Left lung (tissue), 4 donors: ENCODE measurements at regions not wholly inside any gene's neighbourhood (a gene's known extent, or its start where the extent isn't known, plus 50 kb on each side); places are given as distances from the start of the nearest gene placed in this dataset.
"Not testable (repeated sequence)": the region's sequence is repeated elsewhere in the genome, so short reads cannot be mapped to it uniquely, and the experiment has no call there.

ENCODE experiments used
- ATAC-seq: fragments of 200-7000 bp; cut with Tn5 transposase; one replicate; pipeline ENCODE4 v1.9.1; 2020; ENCODE audit warnings: moderate library complexity
- DNase-seq, 4 donors: peaks; one replicate each; pipeline ENCODE4 v3.0.0-alpha.2; 2013 to 2020
- H3K27ac ChIP-seq, 2 donors: fragments of 200-600 bp; sonication (generic) in 1 of 2; one replicate each; pipeline versions ENCODE4 v1.5.0 to v1.8.0; 2020 to 2021
- H3K27me3 ChIP-seq, 2 donors: fragments of 200-600 bp; sonication (generic) in 1 of 2; one replicate each; pipeline versions ENCODE4 v1.5.0 to v1.8.0; 2020 to 2021
- H3K36me3 ChIP-seq, 2 donors: fragments of 200-600 bp; sonication (generic) in 1 of 2; one replicate each; pipeline versions ENCODE4 v1.5.0 to v1.8.0; 2020 to 2021
- H3K4me1 ChIP-seq, 2 donors: fragments of 200-600 bp; one replicate each; pipeline ENCODE4 v1.8.0; 2021
- H3K4me3 ChIP-seq, 2 donors: fragments of 200-600 bp; sonication (generic) in 1 of 2; one replicate each; pipeline versions ENCODE4 v1.5.0 to v1.8.0; 2020 to 2021; ENCODE audit warnings: mild to moderate bottlenecking in 1 of 2
- H3K9me3 ChIP-seq, 2 donors: fragments of 200-600 bp; sonication (generic) in 1 of 2; one replicate each; pipeline versions ENCODE4 v1.5.0 to v1.8.0; 2020 to 2021
- CTCF ChIP-seq, 2 donors: fragments of 200-600 bp; sonication (generic) in 1 of 2; IDR thresholded peaks; one replicate each; pipeline versions ENCODE4 v1.5.0 to v1.8.0; 2021; ENCODE audit warnings: antibody characterized with exemption in 2 of 2
- intact Hi-C, 2 donors: fragments of 100-400 bp; cut with DNase I; formaldehyde crosslinking; loops; one replicate each; pipeline versions ENCODE4 v1.11.2 to v1.14.2; 2022
- donor health status: DM: no; HTN: yes; CAD: no.
- donor health status: DM: no; HTN: no; CAD: no.

- intact Hi-C loops: no loop called here
- H3K27me3 ChIP-seq: no peaks in the 10 kb centered on the region
- no peaks in the 10 kb centered on the region for H3K9me3 ChIP-seq
- H3K27ac ChIP-seq: no peak overlapping the region
- ATAC-seq (no peak), DNase-seq (peak in 1 of 4 donors; percentile 22)
- no peak overlapping the region for H3K4me3 ChIP-seq
- H3K36me3 ChIP-seq: no peaks in the 10 kb centered on the region
- no peaks in the 10 kb centered on the region for H3K4me1 ChIP-seq
- TF ChIP-seq CTCF (IDR thresholded peaks at IDR 0.05): no peak
These were observed 162.1 kb downstream of the TBC1D2B start for GRCh38 chr15:77915261-77915960.

GRCh38 chr15:77914531-77914930 is 163.0 kb downstream of the TBC1D2B start:
- H3K4me3 ChIP-seq, intact Hi-C loops: not testable (repeated sequence)

GRCh38 chr15:77910030-77910911 is 167.2 kb downstream of the TBC1D2B start:
- H3K9me3 ChIP-seq, H3K36me3 ChIP-seq, H3K27ac ChIP-seq, intact Hi-C loops, H3K4me1 ChIP-seq, H3K27me3 ChIP-seq: not testable (repeated sequence)
- TF ChIP-seq CTCF (IDR thresholded peaks at IDR 0.05): peak; percentile 71 to 84
- DNase-seq (peak; percentile 81 to 88 (median 84)), ATAC-seq (peak; percentile 82)
- peak overlapping the region; percentile 13 to 25 for H3K4me3 ChIP-seq

More at GRCh38 chr15:77914531-77914930, 163.0 kb downstream of the TBC1D2B start:
- H3K27ac ChIP-seq, H3K9me3 ChIP-seq, DNase-seq, ATAC-seq, H3K36me3 ChIP-seq, H3K27me3 ChIP-seq, H3K4me1 ChIP-seq: not testable (repeated sequence)

- Histone ChIP-seq H3K36me3 (no peaks in the 10 kb centered on the region), H3K4me1 (no peaks in the 10 kb centered on the region), H3K9me3 (no peaks in the 10 kb centered on the region), H3K27me3 (no peaks in the 10 kb centered on the region), H3K27ac (no peak overlapping the region), H3K4me3 (no peak overlapping the region)
- DNase-seq: no peak
- TF ChIP-seq CTCF (IDR thresholded peaks at IDR 0.05): no peak
- no peak for ATAC-seq
- intact Hi-C loops: no loop called here
These were observed 168.2 kb downstream of the TBC1D2B start for GRCh38 chr15:77909182-77909940.

GRCh38 chr15:77908752-77909111 is 168.8 kb downstream of the TBC1D2B start:
- H3K4me3 ChIP-seq, H3K4me1 ChIP-seq, intact Hi-C loops, H3K27me3 ChIP-seq, H3K9me3 ChIP-seq, DNase-seq, H3K27ac ChIP-seq, H3K36me3 ChIP-seq, ATAC-seq: not testable (repeated sequence)
